Osteoblast (primary cell): ENCODE measurements at regions not wholly inside any gene's neighbourhood (a gene's known extent, or its start where the extent isn't known, plus 50 kb on each side); places are given as distances from the start of the nearest gene placed in this dataset.
"Not testable (repeated sequence)": the region's sequence is repeated elsewhere in the genome, so short reads cannot be mapped to it uniquely, and the experiment has no call there.

Source experiments
- DNase-seq: peaks from one replicate; pipeline ENCODE4 v3.0.0; 2011; ENCODE audit warnings: low spot score, mixed read lengths; ENCODE audit not compliant: insufficient read length; ENCODE audit errors: missing footprints
- H2AFZ ChIP-seq: 2 replicates; pipeline ENCODE4 v1.6.0; 2011; ENCODE audit warnings: mild to moderate bottlenecking, low read length
- H3K27ac ChIP-seq: 2 replicates; pipeline ENCODE4 v1.5.1; 2011; ENCODE audit warnings: mild to moderate bottlenecking, low read depth, low read length, moderate library complexity
- H3K27me3 ChIP-seq: 2 replicates; pipeline ENCODE4 v1.6.0; 2012; ENCODE audit warnings: mild to moderate bottlenecking, control low read depth, inconsistent platforms, low read length, moderate library complexity; ENCODE audit not compliant: insufficient read depth
- H3K36me3 ChIP-seq: 2 replicates; pipeline ENCODE4 v1.5.1; 2011; ENCODE audit warnings: mild to moderate bottlenecking, low read length, control low read depth, moderate library complexity; ENCODE audit not compliant: insufficient read depth
- H3K4me1 ChIP-seq: 2 replicates; pipeline ENCODE4 v1.5.1; 2011; ENCODE audit warnings: mild to moderate bottlenecking, low read length, control low read depth, moderate library complexity; ENCODE audit not compliant: insufficient read depth
- H3K4me2 ChIP-seq: 2 replicates; pipeline ENCODE4 v1.6.0; 2011; ENCODE audit warnings: mild to moderate bottlenecking, low read length; ENCODE audit not compliant: insufficient read depth
- H3K4me3 ChIP-seq: fragments of 200-600 bp; sonication (generic); 3 replicates; pipeline ENCODE4 v1.5.1; 2012; ENCODE audit warnings: mild to moderate bottlenecking, low read length, inconsistent platforms; ENCODE audit not compliant: insufficient read depth
- H3K79me2 ChIP-seq: 2 replicates; pipeline ENCODE4 v1.6.0; 2012; ENCODE audit warnings: mild to moderate bottlenecking, low read length, control low read depth, inconsistent platforms; ENCODE audit not compliant: insufficient read depth
- H3K9me3 ChIP-seq: 2 replicates; pipeline ENCODE4 v1.5.1; 2011; ENCODE audit warnings: low read depth, low read length, control low read depth
- H4K20me1 ChIP-seq: 2 replicates; pipeline ENCODE4 v1.6.0; 2012; ENCODE audit warnings: mild to moderate bottlenecking, low read length, control low read depth; ENCODE audit not compliant: insufficient read depth
- CTCF ChIP-seq: IDR thresholded peaks from 2 replicates; pipeline ENCODE4 v1.5.1; 2011; ENCODE audit warnings: mild to moderate bottlenecking, low read depth, low read length, moderate library complexity; ENCODE audit errors: extremely low read depth

GRCh38 chr6:137387096-137387764, 107.0 kb downstream of the OLIG3 start:
- H3K36me3 ChIP-seq, result no peaks in the 10 kb centered on the region
- no peak overlapping the region for H3K4me3 ChIP-seq
- H3K27me3 ChIP-seq, result peaks cover 5% of the 10 kb centered on the region
- no peaks in the 10 kb centered on the region for H4K20me1 ChIP-seq
- H3K4me2 ChIP-seq, result no peak overlapping the region
- TF ChIP-seq CTCF, result no peak
- no peak overlapping the region for H2AFZ ChIP-seq
- H3K9me3 ChIP-seq, result no peaks in the 10 kb centered on the region
- no peak for DNase-seq
- H3K79me2 ChIP-seq, result no peaks in the 10 kb centered on the region
- H3K4me1 ChIP-seq, result no peaks in the 10 kb centered on the region
- H3K27ac ChIP-seq, result no peak overlapping the region

- H3K79me2 ChIP-seq, H3K4me2 ChIP-seq, H2AFZ ChIP-seq, H3K9me3 ChIP-seq, H3K27me3 ChIP-seq, H4K20me1 ChIP-seq, H3K4me1 ChIP-seq, H3K4me3 ChIP-seq, DNase-seq, H3K36me3 ChIP-seq, H3K27ac ChIP-seq: not testable (repeated sequence)
Measured at GRCh38 chr6:137383287-137383686, 110.9 kb downstream of the OLIG3 start.

- Histone ChIP-seq H4K20me1 (no peaks in the 10 kb centered on the region), H3K9me3 (no peaks in the 10 kb centered on the region), H3K4me2 (no peak overlapping the region), H3K79me2 (no peaks in the 10 kb centered on the region), H3K4me3 (no peak overlapping the region), H3K36me3 (no peaks in the 10 kb centered on the region), H3K4me1 (no peaks in the 10 kb centered on the region), H3K27me3 (no peaks in the 10 kb centered on the region), H3K27ac (no peak overlapping the region), H2AFZ (no peak overlapping the region)
- no peak for DNase-seq
- TF ChIP-seq CTCF, result no peak
Measured at GRCh38 chr6:137378090-137378369, 116.2 kb downstream of the OLIG3 start.

DNA sequence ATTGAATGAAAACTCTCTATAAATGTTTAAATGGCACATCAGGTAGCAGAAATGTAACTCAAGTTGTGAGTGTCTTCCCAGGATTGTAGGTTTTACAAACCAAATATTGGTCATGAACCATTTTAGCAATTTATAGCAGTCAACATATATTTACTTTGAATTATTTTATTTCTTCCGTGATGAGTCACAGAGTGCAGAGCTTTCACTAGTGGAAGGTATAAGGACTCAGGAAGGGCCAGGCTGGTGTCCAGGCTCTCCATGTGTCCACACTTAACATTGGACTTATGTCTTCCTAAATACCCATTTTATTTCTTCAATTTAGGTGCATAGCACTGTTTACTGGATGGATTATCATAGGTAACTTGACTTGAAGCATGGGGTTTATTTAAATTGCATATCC, 120.9 kb downstream of the OLIG3 start:
- Histone ChIP-seq H3K9me3 (no peaks in the 10 kb centered on the region), H3K4me1 (no peaks in the 10 kb centered on the region), H3K4me2 (no peak overlapping the region), H3K36me3 (no peaks in the 10 kb centered on the region), H3K27ac (no peak overlapping the region), H3K79me2 (no peaks in the 10 kb centered on the region), H2AFZ (no peak overlapping the region), H3K4me3 (no peak overlapping the region), H4K20me1 (no peaks in the 10 kb centered on the region), H3K27me3 (no peaks in the 10 kb centered on the region)
- DNase-seq, result no peak
- TF ChIP-seq CTCF, result no peak
